ENCODE measurements at regions not wholly inside any gene's neighbourhood (a gene's known extent, or its start where the extent isn't known, plus 50 kb on each side); places are given as distances from the start of the nearest gene placed in this dataset.
A peak's percentile ranks its signal among the peaks of the same experiment; 100 is the strongest.
"Not testable (repeated sequence)": the region's sequence is repeated elsewhere in the genome, so short reads cannot be mapped to it uniquely, and the experiment has no call there.

GRCh38 chr5:134471858-134472449, 53.5 kb upstream of the JADE2 start:
- not testable (repeated sequence) for H3K4me3 ChIP-seq (ENCODE audit: control insufficient read depth, low read depth, low read length); DNase-seq (ENCODE audit: low read depth)

DNA sequence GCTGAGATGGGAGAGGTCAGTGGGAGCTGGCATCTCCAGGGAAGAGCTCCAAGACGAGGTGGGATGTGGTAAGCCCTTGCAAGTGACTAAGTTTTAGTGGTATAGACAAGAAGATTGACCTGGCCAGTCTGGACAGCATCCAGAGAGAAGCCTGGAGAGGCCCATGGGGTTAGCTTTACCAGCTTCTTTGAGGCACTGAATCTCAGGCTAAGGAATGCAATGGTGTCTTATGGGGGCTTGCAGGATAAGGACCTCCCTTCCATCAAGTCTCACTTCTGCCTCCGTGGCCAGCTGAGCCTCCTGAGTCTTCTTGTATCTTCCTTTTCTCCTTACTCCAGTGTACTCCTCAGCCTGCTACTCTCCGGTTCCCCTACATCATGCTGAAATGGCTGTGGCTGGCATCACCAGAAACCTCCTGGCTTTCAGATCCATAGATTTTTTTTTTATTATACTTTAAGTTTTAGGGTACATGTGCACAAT, 56.5 kb upstream of the JADE2 start:
- TF ChIP-seq CTCF (IDR thresholded peaks at IDR 0.05; ENCODE audit: control insufficient read depth, insufficient read depth, low read depth, low read length, missing control alignments), result no peak
- no peak overlapping the region for H3K4me3 ChIP-seq (ENCODE audit: control insufficient read depth, low read depth, low read length)
- DNase-seq (ENCODE audit: low read depth), result no peak

DNA sequence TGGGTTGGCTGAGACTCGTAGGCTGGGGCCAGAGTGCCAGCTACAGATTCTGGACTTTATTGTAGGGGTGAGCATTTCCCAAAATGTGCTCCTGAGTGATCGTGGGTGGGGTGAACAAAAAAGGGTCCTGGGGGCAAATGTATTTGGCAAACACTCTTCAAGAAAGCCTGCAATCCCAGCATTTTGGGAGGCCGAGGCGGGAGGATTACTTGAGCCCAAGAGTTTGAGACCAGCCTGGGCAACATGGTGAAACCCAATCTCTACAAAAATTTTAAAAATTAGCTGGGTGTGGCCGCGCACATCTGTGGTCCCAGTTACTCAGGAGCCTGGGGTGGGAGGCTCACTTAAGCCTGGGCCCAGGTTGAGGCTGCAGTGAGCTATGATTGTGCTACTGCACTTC, 55.5 kb upstream of the CDKN2AIPNL start:
- TF ChIP-seq CTCF (IDR thresholded peaks at IDR 0.05; ENCODE audit: control insufficient read depth, insufficient read depth, low read depth, low read length, missing control alignments), result no peak
- H3K4me3 ChIP-seq (ENCODE audit: control insufficient read depth, low read depth, low read length), result no peak overlapping the region
- no peak for DNase-seq (ENCODE audit: low read depth)

DNA sequence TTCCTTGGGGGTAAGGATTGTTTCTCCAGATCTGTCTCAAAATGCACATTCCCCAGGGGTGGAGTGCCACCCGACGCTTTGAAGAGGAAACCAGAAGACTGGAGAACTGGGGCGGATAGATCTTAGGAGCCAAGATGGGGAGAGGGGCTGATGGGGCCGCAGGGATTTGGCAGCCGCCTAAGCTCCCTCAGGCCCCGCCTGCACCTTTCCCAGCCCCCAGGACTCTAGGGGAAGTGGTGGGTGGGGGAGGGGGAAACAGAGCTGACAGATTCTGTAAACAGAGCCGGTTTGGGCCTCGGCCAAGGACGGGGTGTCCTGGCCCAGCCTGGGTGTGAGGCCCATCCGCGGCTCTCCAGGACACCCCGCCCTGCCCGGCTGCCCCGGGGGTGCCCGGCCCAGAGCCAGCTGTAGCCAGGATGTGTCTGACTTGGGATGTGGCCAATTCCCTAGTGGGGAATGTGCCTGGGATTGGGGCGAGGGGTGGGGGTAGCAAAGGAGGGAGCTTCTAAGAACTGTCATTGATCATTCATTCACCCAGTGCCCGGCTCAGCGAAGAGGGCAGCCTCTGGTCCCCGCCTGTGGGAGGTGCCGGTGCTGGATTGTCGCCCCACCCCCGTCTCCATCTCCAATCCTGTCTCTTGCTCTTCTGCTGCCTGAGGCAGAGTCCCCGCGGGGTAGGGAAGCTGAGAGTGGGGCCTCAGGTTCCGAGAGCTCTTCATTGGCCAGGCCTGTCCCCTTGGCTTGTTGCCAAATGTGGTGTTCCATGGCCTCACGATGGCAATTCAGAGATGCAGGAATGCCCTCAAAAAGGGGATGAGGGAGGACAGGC, 54.8 kb upstream of the CDKN2AIPNL start:
- DNase-seq (ENCODE audit: low read depth), result no peak
- H3K4me3 ChIP-seq (ENCODE audit: control insufficient read depth, low read depth, low read length), result peak overlapping the region; percentile 28
- no peak for TF ChIP-seq CTCF (IDR thresholded peaks at IDR 0.05; ENCODE audit: control insufficient read depth, insufficient read depth, low read depth, low read length, missing control alignments)

- peak; percentile 35 for DNase-seq (ENCODE audit: low read depth)
Measured at GRCh38 chr5:134465816-134466240, 54.1 kb upstream of the CDKN2AIPNL start.

DNA sequence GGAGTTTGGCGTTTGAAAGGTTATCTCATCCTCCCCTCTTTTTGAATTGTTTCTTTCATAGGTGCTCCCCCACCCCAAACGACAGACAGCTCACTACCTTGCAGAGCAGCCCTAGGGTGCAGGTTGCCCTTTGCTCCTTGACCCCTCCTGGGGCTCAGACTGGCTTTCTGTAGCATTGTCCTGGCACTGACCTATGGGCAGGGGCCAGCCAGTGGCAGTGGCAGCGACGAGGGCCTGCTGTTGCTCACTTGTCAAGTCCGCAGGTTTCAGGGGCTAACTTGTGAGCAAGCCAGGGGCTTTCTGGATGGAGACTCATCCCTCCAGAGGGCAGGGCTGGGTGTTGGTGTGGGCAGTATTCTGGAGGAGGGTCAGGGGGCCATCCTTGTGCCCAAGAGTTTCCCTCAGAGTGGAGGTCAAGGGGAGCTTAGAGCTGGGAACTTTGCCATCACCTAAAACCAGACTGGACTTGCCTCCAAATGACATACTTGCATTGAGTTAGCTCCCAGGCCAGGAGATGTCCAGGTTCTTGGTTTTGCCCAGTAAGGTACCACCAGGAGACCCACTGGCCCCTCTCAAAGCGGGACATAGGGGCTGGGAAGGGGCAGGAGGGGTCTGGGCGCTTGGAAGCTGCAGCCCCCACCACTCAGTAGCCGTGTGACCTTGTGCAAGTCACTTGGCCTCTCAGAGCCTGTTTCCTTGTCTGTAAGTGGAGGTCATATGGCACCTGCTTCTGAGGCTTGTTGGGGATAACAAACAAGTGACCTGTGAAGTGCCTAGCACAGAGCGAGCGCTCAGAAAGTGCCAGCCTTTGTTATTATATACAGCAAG, 53.5 kb upstream of the CDKN2AIPNL start:
- no peak overlapping the region for H3K4me3 ChIP-seq (ENCODE audit: control insufficient read depth, low read depth, low read length)
- no peak for DNase-seq (ENCODE audit: low read depth)
- TF ChIP-seq CTCF (IDR thresholded peaks at IDR 0.05; ENCODE audit: control insufficient read depth, insufficient read depth, low read depth, low read length, missing control alignments), result no peak

More at GRCh38 chr5:134465816-134466240, 54.1 kb upstream of the CDKN2AIPNL start:
- H3K4me3 ChIP-seq (ENCODE audit: control insufficient read depth, low read depth, low read length), result peak overlapping the region; percentile 28
- no peak for TF ChIP-seq CTCF (IDR thresholded peaks at IDR 0.05; ENCODE audit: control insufficient read depth, insufficient read depth, low read depth, low read length, missing control alignments)

Measured in AG09309 (cell line).